Heart right ventricle (tissue), 16 donors: ENCODE measurements at regions not wholly inside any gene's neighbourhood (a gene's known extent, or its start where the extent isn't known, plus 50 kb on each side); places are given as distances from the start of the nearest gene placed in this dataset.
"Not testable (repeated sequence)": the region's sequence is repeated elsewhere in the genome, so short reads cannot be mapped to it uniquely, and the experiment has no call there.

ENCODE experiments used
- ATAC-seq, 8 donors: fragments of 200-7000 bp; cut with Tn5 transposase; one replicate each; pipeline ENCODE4 v1.9.1; 2020; ENCODE audit warnings: mild to moderate bottlenecking in 8 of 8, moderate library complexity in 8 of 8, moderate number of reproducible peaks in 1 of 8
- DNase-seq, 2 donors: peaks; one replicate each; pipeline ENCODE4 v3.0.0-alpha.2; 2020
- H3K27ac ChIP-seq, 10 donors: fragments of 200-600 bp; sonication (generic) in 2 of 10; one replicate each; pipeline versions ENCODE4 v1.5.0 to v1.8.0; 2020 to 2022; ENCODE audit warnings: mild to moderate bottlenecking in 3 of 10
- H3K27me3 ChIP-seq, 7 donors: fragments of 200-600 bp; one replicate each; pipeline ENCODE4 v1.8.0; 2021 to 2022; ENCODE audit warnings: mild to moderate bottlenecking in 2 of 7
- H3K36me3 ChIP-seq, 9 donors: fragments of 200-600 bp; sonication (generic) in 1 of 9; one replicate each; pipeline versions ENCODE4 v1.5.0 to v1.8.0; 2020 to 2022; ENCODE audit warnings: mild to moderate bottlenecking in 2 of 9
- H3K4me1 ChIP-seq, 9 donors: fragments of 200-600 bp; sonication (generic) in 1 of 9; one replicate each; pipeline versions ENCODE4 v1.5.0 to v1.8.0; 2020 to 2022; ENCODE audit warnings: mild to moderate bottlenecking in 4 of 9
- H3K4me3 ChIP-seq, 10 donors: fragments of 200-600 bp; sonication (generic) in 2 of 10; one replicate each; pipeline versions ENCODE4 v1.5.0 to v1.8.0; 2020 to 2022; ENCODE audit warnings: mild to moderate bottlenecking in 7 of 10, moderate library complexity in 2 of 10
- H3K9me3 ChIP-seq, 11 donors: fragments of 200-600 bp in 10 of 11; sonication (generic) in 2 of 11; one replicate each; pipeline versions ENCODE4 v1.5.0 to v1.8.0; 2013 to 2022; ENCODE audit warnings: mild to moderate bottlenecking in 2 of 11, control low read depth in 1 of 11, moderate library complexity in 1 of 11
- WGBS, 2 donors: extraction: QIAGEN DNeasy Blood & Tissue Kit; methylation state at CpG; one replicate each; pipeline ENCODE4 v1.1.7; 2013; ENCODE audit warnings: inconsistent platforms in 1 of 2; 5-methylcytosine and 5-hydroxymethylcytosine counted together
- intact Hi-C, 10 donors: fragments of 100-400 bp; cut with DNase I; formaldehyde crosslinking; loops; one replicate each; pipeline versions ENCODE4 v1.11.1 to v1.14.2; 2022
- TF ChIP-seq, protein P1 (sequence below), 9 donors: fragments of 200-600 bp; sonication (generic) in 2 of 9; IDR thresholded peaks; one replicate each; pipeline versions ENCODE4 v1.5.0 to v1.8.0; 2021 to 2022; ENCODE audit warnings: antibody characterized with exemption in 9 of 9, mild to moderate bottlenecking in 5 of 9, moderate library complexity in 1 of 9
- donor health status: Arrhythmogenic right ventricular cardiomyopathy.
- donor health status: ischemic (EF 13 %, LVEDD 7.1; RV severe dilation, severe dysfunction).
- donor health status: healthy with polysubstance abuse.
- donor health status: DM: no; HTN: yes; CAD: no.
- donor health status: DM: no; HTN: no; CAD: no.
- donor health status: ischemic (EF 25% LVEDD 6.9; RV normal size, moderate dysfunction).
- donor health status: ischemic (EF 25% LVEDD 5.7; RV mildly dilated, moderate dysfunction).
- donor health status: healthy.
- donor health status: DM: yes; HTN: yes; CAD: no.
- donor health status: Ischemic cardiomyopathy.
- donor health status: ischemic (EF 35%, LVEDD 5.7; RV mildly dilated, moderate dysfunction).
- donor health status: nonischemic (EF 11% LVEDD 7.7; RV severe dilation, severe dysfunction).
- donor health status: DM: yes; HTN: yes; CAD: no.
- donor health status: PGD.
- donor health status: ischemic (EF 29% LVEDD 5.4; RV normal size, mild dysfunction).
- donor health status: nonischemic (EF 23%, LVEDD 6.1; RV moderate dilation, normal function).

DNA sequence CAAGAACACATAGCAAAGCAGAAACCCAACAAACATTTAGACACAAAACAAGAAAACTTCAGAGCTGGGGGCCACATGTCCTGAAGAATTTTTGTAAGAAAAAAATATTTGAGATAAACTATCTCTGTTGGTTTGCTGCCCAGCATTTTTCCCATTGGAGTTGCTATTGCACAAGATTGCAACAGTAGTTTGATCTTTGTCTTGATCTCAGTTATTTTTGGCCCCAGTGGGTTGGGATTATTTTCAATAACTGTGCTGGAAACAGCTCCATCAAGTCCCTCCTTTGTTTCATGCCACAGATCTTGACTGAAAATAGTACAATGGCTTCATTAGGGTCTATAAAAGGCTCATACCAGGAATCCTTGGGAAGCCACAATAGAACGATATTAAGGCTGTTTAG lies 103.8 kb upstream of the RAI2 start:
- ATAC-seq (no peak), DNase-seq (no peak)
- WGBS, 2 donors, result 78 to 86% methylated on average over 1 of the region's 1 CpG
- no peaks in the 10 kb centered on the region for H3K4me1 ChIP-seq
- H3K9me3 ChIP-seq, result no peaks in the 10 kb centered on the region
- TF ChIP-seq, protein P1, sequence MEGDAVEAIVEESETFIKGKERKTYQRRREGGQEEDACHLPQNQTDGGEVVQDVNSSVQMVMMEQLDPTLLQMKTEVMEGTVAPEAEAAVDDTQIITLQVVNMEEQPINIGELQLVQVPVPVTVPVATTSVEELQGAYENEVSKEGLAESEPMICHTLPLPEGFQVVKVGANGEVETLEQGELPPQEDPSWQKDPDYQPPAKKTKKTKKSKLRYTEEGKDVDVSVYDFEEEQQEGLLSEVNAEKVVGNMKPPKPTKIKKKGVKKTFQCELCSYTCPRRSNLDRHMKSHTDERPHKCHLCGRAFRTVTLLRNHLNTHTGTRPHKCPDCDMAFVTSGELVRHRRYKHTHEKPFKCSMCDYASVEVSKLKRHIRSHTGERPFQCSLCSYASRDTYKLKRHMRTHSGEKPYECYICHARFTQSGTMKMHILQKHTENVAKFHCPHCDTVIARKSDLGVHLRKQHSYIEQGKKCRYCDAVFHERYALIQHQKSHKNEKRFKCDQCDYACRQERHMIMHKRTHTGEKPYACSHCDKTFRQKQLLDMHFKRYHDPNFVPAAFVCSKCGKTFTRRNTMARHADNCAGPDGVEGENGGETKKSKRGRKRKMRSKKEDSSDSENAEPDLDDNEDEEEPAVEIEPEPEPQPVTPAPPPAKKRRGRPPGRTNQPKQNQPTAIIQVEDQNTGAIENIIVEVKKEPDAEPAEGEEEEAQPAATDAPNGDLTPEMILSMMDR (IDR thresholded peaks at IDR 0.05), result no peak
- no peak overlapping the region for H3K27ac ChIP-seq
- peaks cover 0 to 49% (median 0%) of the 10 kb centered on the region in 7 donors for H3K27me3 ChIP-seq
- intact Hi-C loops, result no loop called here
- H3K4me3 ChIP-seq, result no peak overlapping the region
- H3K36me3 ChIP-seq, result no peaks in the 10 kb centered on the region

DNA sequence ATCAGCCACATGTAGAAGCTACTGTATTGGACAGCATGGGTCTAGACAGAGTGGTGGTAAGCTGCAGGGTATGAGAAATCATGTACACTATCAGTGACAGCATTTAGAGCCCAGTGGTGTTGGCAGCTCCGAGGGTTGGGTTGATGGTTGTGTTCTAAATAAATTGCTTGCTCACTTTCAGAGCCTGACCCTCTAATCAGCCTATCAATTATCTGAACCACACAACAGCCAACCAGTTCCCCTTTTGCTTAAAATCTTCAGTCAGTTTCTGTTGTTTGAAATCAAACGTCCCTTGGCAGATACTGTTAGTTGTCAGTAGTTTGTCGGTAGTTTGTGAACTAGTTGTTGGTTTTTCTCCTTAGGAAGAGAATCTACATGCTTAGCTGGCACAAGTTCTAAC lies 99.8 kb upstream of the RAI2 start:
- H3K27ac ChIP-seq, result no peak overlapping the region
- intact Hi-C loops, result no loop called here
- no peaks in the 10 kb centered on the region for H3K36me3 ChIP-seq
- ATAC-seq (no peak), DNase-seq (no peak)
- no peaks in the 10 kb centered on the region for H3K9me3 ChIP-seq
- H3K27me3 ChIP-seq, result peaks cover 0 to 47% (median 0%) of the 10 kb centered on the region in 7 donors
- TF ChIP-seq, protein P1 (IDR thresholded peaks at IDR 0.05), result no peak
- 72 to 80% methylated on average over 3 of the region's 3 CpGs for WGBS, 2 donors
- no peak overlapping the region for H3K4me3 ChIP-seq
- H3K4me1 ChIP-seq, result no peaks in the 10 kb centered on the region

DNA sequence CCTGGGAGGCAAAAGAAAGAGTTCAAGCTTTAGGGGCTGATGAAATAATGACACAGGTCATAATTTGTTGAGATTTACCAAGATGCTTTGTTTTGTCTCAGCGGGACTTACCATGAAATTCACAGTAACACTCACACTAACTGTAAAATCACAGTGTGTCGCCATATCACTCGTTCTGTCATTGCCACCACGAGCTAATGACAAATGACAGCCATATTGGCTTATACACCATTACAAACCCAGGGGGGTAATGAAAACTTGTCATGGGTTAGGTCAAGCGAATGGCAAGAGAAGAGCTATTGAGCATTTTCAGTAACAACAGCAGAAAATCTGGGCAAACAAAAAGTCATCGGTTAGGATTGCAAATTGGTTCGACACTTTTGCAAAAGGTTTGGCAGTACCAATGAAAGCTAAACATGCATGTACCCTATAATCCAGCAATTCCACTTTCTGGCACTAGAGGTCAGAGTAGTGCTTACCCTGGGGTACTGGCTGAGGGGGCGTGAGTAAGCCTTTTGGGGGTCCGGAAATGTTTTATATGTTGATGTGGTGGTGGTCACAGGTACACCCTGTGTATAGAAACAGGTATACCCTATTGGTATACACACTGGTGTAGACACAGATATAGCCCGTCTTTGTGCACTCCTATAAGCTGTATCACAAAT lies 83.9 kb upstream of the RAI2 start:
- no peak for DNase-seq
- 59 to 61% methylated on average over 10 of the region's 10 CpGs for WGBS, 2 donors
- TF ChIP-seq, protein P1 (IDR thresholded peaks at IDR 0.05), result peak in 8 of 9 donors; percentile 9 to 53 (median 32)
- Histone ChIP-seq H3K4me3 (no peak overlapping the region), H3K27me3 (peaks cover 0 to under 1% (median 0%) of the 10 kb centered on the region in 7 donors), H3K4me1 (no peaks in the 10 kb centered on the region), H3K36me3 (no peaks in the 10 kb centered on the region), H3K27ac (no peak overlapping the region), H3K9me3 (no peaks in the 10 kb centered on the region)
- intact Hi-C loops, result loop anchor here in 2 of 10 donors (5.0 to 10.0 kb wide), 2 partner anchors 47 to 250 kb away; no protein-coding TSS in a partner anchor
- ATAC-seq, result no peak

DNA sequence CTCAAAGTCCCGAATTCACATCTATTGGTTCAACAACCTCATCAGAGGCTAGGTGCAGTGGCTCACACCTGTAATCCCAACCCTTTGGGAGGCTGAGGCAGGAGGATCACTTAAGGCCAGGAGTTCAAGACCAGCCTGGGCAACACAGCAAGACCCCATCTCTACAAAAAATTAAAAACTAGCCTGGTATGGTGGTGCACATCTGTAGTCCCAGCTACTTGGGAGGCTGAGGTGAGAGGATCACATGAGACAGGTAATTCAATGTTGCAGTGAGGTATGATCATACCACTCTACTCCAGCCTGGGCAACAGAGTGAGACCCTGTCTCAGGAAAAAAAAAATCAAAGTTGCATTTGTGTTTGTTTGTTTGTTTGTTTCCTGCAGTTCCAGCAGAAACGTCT lies 80.1 kb upstream of the RAI2 start:
- H3K27me3 ChIP-seq, result peaks cover 0 to 22% (median 0%) of the 10 kb centered on the region in 7 donors
- H3K4me1 ChIP-seq, ATAC-seq, H3K27ac ChIP-seq, H3K9me3 ChIP-seq, H3K4me3 ChIP-seq, H3K36me3 ChIP-seq, DNase-seq: not testable (repeated sequence)
- intact Hi-C loops, result loop anchor here in 2 of 10 donors (5.0 to 10.0 kb wide), 2 partner anchors 51 to 254 kb away; no protein-coding TSS in a partner anchor
- WGBS, 2 donors, result 78 to 79% methylated on average over 2 of the region's 2 CpGs

DNA sequence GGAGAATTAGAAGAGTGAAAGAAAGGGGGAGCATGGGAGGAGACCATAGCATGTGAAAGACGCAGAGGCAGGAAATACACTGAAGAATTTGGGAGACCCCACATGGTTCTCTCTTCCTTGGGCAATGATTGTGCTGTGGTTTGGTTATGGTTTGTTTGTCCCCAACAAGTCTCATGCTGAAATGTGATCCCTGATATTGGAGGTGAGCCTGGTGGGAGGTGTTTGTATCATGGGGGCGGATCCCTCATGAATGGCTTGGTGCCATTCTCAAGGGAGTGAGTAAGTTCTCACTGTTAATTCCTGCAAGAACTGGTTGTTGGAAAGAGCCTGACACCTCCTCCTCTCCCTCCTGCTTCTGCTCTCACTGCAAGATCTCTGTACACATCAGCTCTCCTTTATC lies 78.6 kb upstream of the RAI2 start:
- Histone ChIP-seq H3K4me3 (no peak overlapping the region), H3K27ac (no peak overlapping the region), H3K4me1 (no peaks in the 10 kb centered on the region), H3K36me3 (no peaks in the 10 kb centered on the region), H3K9me3 (no peaks in the 10 kb centered on the region), H3K27me3 (peaks cover 0 to 22% (median 0%) of the 10 kb centered on the region in 7 donors)
- 85 to 89% methylated on average over 2 of the region's 2 CpGs for WGBS, 2 donors
- no peak for ATAC-seq
- no peak for DNase-seq
- TF ChIP-seq, protein P1 (IDR thresholded peaks at IDR 0.05), result no peak
- intact Hi-C loops, result loop anchor here in 2 of 10 donors (5.0 to 10.0 kb wide), 3 partner anchors 53 to 275 kb away; no protein-coding TSS in a partner anchor
